ENCODE measurements at regions not wholly inside any gene's neighbourhood (a gene's known extent, or its start where the extent isn't known, plus 50 kb on each side); places are given as distances from the start of the nearest gene placed in this dataset.

DNA sequence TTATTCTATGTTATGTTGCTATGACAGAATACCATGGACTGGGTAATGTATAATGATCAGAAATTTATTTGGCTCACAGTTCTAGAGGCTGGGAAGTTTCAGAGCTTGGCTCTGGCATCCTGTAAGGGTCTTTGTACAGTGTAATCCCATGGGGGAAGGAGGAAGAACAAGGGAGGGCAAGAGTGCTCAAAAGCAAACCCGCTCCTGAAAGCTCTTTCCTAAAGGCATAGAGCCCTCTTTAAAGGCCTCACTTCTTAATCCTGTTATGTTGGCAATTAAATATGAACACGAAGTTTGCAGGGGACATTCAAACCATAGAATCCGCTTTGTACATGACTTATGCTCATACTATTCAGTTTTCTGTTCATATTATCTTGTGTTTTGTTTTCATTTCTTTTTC lies 191.3 kb upstream of the CTSO start:
- TF ChIP-seq, protein P1, sequence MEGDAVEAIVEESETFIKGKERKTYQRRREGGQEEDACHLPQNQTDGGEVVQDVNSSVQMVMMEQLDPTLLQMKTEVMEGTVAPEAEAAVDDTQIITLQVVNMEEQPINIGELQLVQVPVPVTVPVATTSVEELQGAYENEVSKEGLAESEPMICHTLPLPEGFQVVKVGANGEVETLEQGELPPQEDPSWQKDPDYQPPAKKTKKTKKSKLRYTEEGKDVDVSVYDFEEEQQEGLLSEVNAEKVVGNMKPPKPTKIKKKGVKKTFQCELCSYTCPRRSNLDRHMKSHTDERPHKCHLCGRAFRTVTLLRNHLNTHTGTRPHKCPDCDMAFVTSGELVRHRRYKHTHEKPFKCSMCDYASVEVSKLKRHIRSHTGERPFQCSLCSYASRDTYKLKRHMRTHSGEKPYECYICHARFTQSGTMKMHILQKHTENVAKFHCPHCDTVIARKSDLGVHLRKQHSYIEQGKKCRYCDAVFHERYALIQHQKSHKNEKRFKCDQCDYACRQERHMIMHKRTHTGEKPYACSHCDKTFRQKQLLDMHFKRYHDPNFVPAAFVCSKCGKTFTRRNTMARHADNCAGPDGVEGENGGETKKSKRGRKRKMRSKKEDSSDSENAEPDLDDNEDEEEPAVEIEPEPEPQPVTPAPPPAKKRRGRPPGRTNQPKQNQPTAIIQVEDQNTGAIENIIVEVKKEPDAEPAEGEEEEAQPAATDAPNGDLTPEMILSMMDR (IDR thresholded peaks at IDR 0.05; ENCODE audit: borderline replicate concordance, extremely low read depth, low read length, poor library complexity, severe bottlenecking), result no peak
- no peak for TF ChIP-seq EZH2 (IDR thresholded peaks at IDR 0.05; ENCODE audit: borderline replicate concordance, low read depth, low read length, severe bottlenecking)
